Thyroid gland (tissue), 4 donors: ENCODE measurements at regions not wholly inside any gene's neighbourhood (a gene's known extent, or its start where the extent isn't known, plus 50 kb on each side); places are given as distances from the start of the nearest gene placed in this dataset.

Experiments used
- DNase-seq, 2 donors: peaks; one replicate each; pipeline ENCODE4 v3.0.0-alpha.2; 2019
- H3K27ac ChIP-seq, 3 donors: fragments of 200-600 bp; sonication (generic); 1 replicate in 2 of 3; 2 replicates in 1 of 3; pipeline ENCODE4 v1.5.1; 2016 to 2019; ENCODE audit warnings: mild to moderate bottlenecking in 1 of 3, moderate library complexity in 1 of 3
- H3K27me3 ChIP-seq: fragments of 200-600 bp; sonication (generic); one replicate; pipeline ENCODE4 v1.5.1; 2019
- H3K36me3 ChIP-seq, 2 donors: fragments of 200-600 bp; sonication (generic); one replicate each; pipeline ENCODE4 v1.5.1; 2016 to 2019
- H3K4me1 ChIP-seq, 2 donors: fragments of 200-600 bp; sonication (generic); one replicate each; pipeline ENCODE4 v1.5.1; 2017 to 2019
- H3K4me3 ChIP-seq, 3 donors: fragments of 200-600 bp; sonication (generic); replicated peaks in 1 of 3; 1 replicate in 2 of 3; 2 replicates in 1 of 3; pipeline ENCODE4 v1.5.1; 2016; ENCODE audit warnings: mild to moderate bottlenecking in 1 of 3
- H3K9me3 ChIP-seq: fragments of 200-600 bp; sonication (generic); one replicate; pipeline ENCODE4 v1.5.1; 2017
- CTCF ChIP-seq, 6 experiments: fragments of 200-600 bp in 3 of 6; fragments of 450-650 bp in 3 of 6; sonication (generic) in 3 of 6; IDR thresholded peaks; one replicate each; pipeline ENCODE4 v1.5.1; 2016 to 2019; ENCODE audit warnings: antibody characterized with exemption in 6 of 6, mild to moderate bottlenecking in 2 of 6, inconsistent platforms in 1 of 6, moderate library complexity in 1 of 6
- POLR2A ChIP-seq, 2 donors: fragments of 450-650 bp; IDR thresholded peaks; one replicate each; pipeline ENCODE4 v1.6.1; 2017; ENCODE audit warnings: antibody characterized with exemption in 2 of 2, mild to moderate bottlenecking in 2 of 2, moderate library complexity in 1 of 2
- WGBS, 2 donors: methylation state at CpG; one replicate each; pipeline ENCODE4 v1.1.5; 2017; 5-methylcytosine and 5-hydroxymethylcytosine counted together
- intact Hi-C: fragments of 100-400 bp; cut with DNase I; formaldehyde crosslinking; loops from one replicate; pipeline ENCODE4 v1.15.1; 2023

GRCh38 chr13:73940098-73940497 lies 194.1 kb downstream of the KLF12 start:
- TF ChIP-seq POLR2A (IDR thresholded peaks at IDR 0.05) (no peak), CTCF (IDR thresholded peaks at IDR 0.05) (peak in 3 of 6 experiments; percentile 30 to 38 (median 31))
- Histone ChIP-seq H3K36me3 (no peaks in the 10 kb centered on the region), H3K4me3 (no peak overlapping the region), H3K4me1 (peaks cover 0 to 3% of the 10 kb centered on the region in 2 donors), H3K27ac (no peak overlapping the region), H3K27me3 (no peaks in the 10 kb centered on the region), H3K9me3 (no peaks in the 10 kb centered on the region)
- 46 to 65% methylated on average over 7 of the region's 7 CpGs for WGBS, 2 donors
- intact Hi-C loops: no loop called here
- peak; percentile 77 to 87 for DNase-seq

- Histone ChIP-seq H3K4me3 (no peak overlapping the region), H3K27me3 (no peaks in the 10 kb centered on the region), H3K4me1 (peaks cover 0 to 3% of the 10 kb centered on the region in 2 donors), H3K36me3 (no peaks in the 10 kb centered on the region), H3K9me3 (no peaks in the 10 kb centered on the region), H3K27ac (no peak overlapping the region)
- TF ChIP-seq CTCF (IDR thresholded peaks at IDR 0.05) (no peak), POLR2A (IDR thresholded peaks at IDR 0.05) (no peak)
- no peak for DNase-seq
- intact Hi-C loops: no loop called here
- 91 to 92% methylated on average over 1 of the region's 1 CpG for WGBS, 2 donors
Measured at GRCh38 chr13:73939603-73940002, 194.6 kb downstream of the KLF12 start.

- WGBS, 2 donors: 96 to 97% methylated on average over 3 of the region's 3 CpGs
- intact Hi-C loops: no loop called here
- Histone ChIP-seq H3K27ac (no peak overlapping the region), H3K9me3 (no peaks in the 10 kb centered on the region), H3K27me3 (no peaks in the 10 kb centered on the region), H3K36me3 (no peaks in the 10 kb centered on the region), H3K4me1 (peaks cover 0 to 3% of the 10 kb centered on the region in 2 donors), H3K4me3 (no peak overlapping the region)
- TF ChIP-seq POLR2A (IDR thresholded peaks at IDR 0.05): no peak
- no peak for TF ChIP-seq CTCF (IDR thresholded peaks at IDR 0.05)
- no peak for DNase-seq
Measured at GRCh38 chr13:73939071-73939380, 195.2 kb downstream of the KLF12 start.

- 79 to 95% methylated on average over 10 of the region's 10 CpGs for WGBS, 2 donors
- Histone ChIP-seq H3K4me1 (peaks cover 0 to 3% of the 10 kb centered on the region in 2 donors), H3K9me3 (no peaks in the 10 kb centered on the region), H3K4me3 (no peak overlapping the region), H3K36me3 (no peaks in the 10 kb centered on the region), H3K27ac (no peak overlapping the region), H3K27me3 (no peaks in the 10 kb centered on the region)
- TF ChIP-seq POLR2A (IDR thresholded peaks at IDR 0.05) (no peak), CTCF (IDR thresholded peaks at IDR 0.05) (no peak)
- intact Hi-C loops: no loop called here
- DNase-seq: no peak
Measured at GRCh38 chr13:73938372-73939070, 195.7 kb downstream of the KLF12 start.

- H3K27ac ChIP-seq: no peak overlapping the region
- H3K27me3 ChIP-seq: no peaks in the 10 kb centered on the region
- no peaks in the 10 kb centered on the region for H3K36me3 ChIP-seq
- peaks cover 0 to 3% of the 10 kb centered on the region in 2 donors for H3K4me1 ChIP-seq
- WGBS, 2 donors: 93 to 97% methylated on average over 1 of the region's 1 CpG
- no peak for DNase-seq
- TF ChIP-seq CTCF (IDR thresholded peaks at IDR 0.05): no peak
- intact Hi-C loops: no loop called here
- H3K9me3 ChIP-seq: no peaks in the 10 kb centered on the region
- H3K4me3 ChIP-seq: no peak overlapping the region
Measured at GRCh38 chr13:73937441-73937840, 196.8 kb downstream of the KLF12 start.
